HEK293T (cell line): ENCODE measurements at regions not wholly inside any gene's neighbourhood (a gene's known extent, or its start where the extent isn't known, plus 50 kb on each side); places are given as distances from the start of the nearest gene placed in this dataset.

ENCODE experiments used
- BHLHE40 ChIP-seq: fragments of 450-650 bp; IDR thresholded peaks from 2 replicates; pipeline ENCODE4 v1.6.1; 2016; ENCODE audit warnings: mild to moderate bottlenecking, moderate library complexity, borderline replicate concordance
- PKNOX1 ChIP-seq: fragments of 450-650 bp; IDR thresholded peaks from 2 replicates; pipeline ENCODE4 v1.6.1; 2016
- TARDBP ChIP-seq: fragments of 450-650 bp; IDR thresholded peaks from 2 replicates; pipeline ENCODE4 v1.6.1; 2016

- TF ChIP-seq BHLHE40, result no peak
- TF ChIP-seq TARDBP, result no peak
- TF ChIP-seq PKNOX1, result no peak
Observed at GRCh38 chr2:57726294-57726693, 320.3 kb upstream of the VRK2 start.
